HCT116 (cell line): ENCODE measurements at regions not wholly inside any gene's neighbourhood (a gene's known extent, or its start where the extent isn't known, plus 50 kb on each side); places are given as distances from the start of the nearest gene placed in this dataset.
"Not testable (repeated sequence)": the region's sequence is repeated elsewhere in the genome, so short reads cannot be mapped to it uniquely, and the experiment has no call there.

Experiments used
- CTCF ChIP-seq, 3 experiments: fragments of 200-600 bp in 1 of 3; sonication (generic) in 1 of 3; IDR thresholded peaks in 2 of 3; conservative IDR thresholded peaks in 1 of 3; 2 replicates each; pipeline ENCODE4 v1.5.1; 2012 to 2017; ENCODE audit warnings: low read depth in 2 of 3, low read length in 2 of 3, antibody characterized with exemption in 1 of 3, borderline replicate concordance in 1 of 3, control low read depth in 1 of 3, mild to moderate bottlenecking in 1 of 3, mixed read lengths in 1 of 3, mixed run types in 1 of 3, moderate library complexity in 1 of 3; ENCODE audit not compliant: insufficient read depth in 1 of 3
- EZH2 ChIP-seq: fragments of 200-600 bp; sonication (generic); IDR thresholded peaks from 2 replicates; pipeline ENCODE4 v1.6.1; 2017; ENCODE audit warnings: antibody characterized with exemption, mixed run types
- EZH2phosphoT487 ChIP-seq: fragments of 200-600 bp; IDR thresholded peaks from 2 replicates; pipeline ENCODE4 v1.6.1; 2018; ENCODE audit warnings: antibody characterized with exemption, borderline replicate concordance
- JUND ChIP-seq: IDR thresholded peaks from 2 replicates; pipeline ENCODE4 v1.6.1; 2012
- POLR2A ChIP-seq: IDR thresholded peaks from 2 replicates; pipeline ENCODE4 v1.7.0; 2011; ENCODE audit warnings: borderline replicate concordance; ENCODE audit not compliant: insufficient read depth, insufficient read length; ENCODE audit errors: extremely low read depth
- POLR2AphosphoS5 ChIP-seq: IDR thresholded peaks from 2 replicates; pipeline ENCODE4 v1.6.1; 2011; ENCODE audit warnings: mild to moderate bottlenecking, low read depth, low read length, moderate library complexity
- TCF7L2 ChIP-seq: IDR thresholded peaks from 2 replicates; pipeline ENCODE4 v1.7.0; 2011; ENCODE audit warnings: borderline replicate concordance, inconsistent platforms; ENCODE audit not compliant: insufficient read depth, insufficient read length; ENCODE audit errors: extremely low read depth

- not testable (repeated sequence) for TF ChIP-seq POLR2AphosphoS5; EZH2; CTCF (IDR thresholded peaks at IDR 0.05 in 2 of 3, conservative IDR thresholded peaks at IDR 0.05 in 1 of 3; ENCODE audit: borderline replicate concordance in 1 of 3, insufficient read depth in 1 of 3, low read depth in 2 of 3, low read length in 2 of 3); EZH2phosphoT487; POLR2A; JUND; TCF7L2
Measured at GRCh38 chr7:50242111-50242510, 62.4 kb upstream of the IKZF1 start.
